C4-2B (cell line): ENCODE measurements at regions not wholly inside any gene's neighbourhood (a gene's known extent, or its start where the extent isn't known, plus 50 kb on each side); places are given as distances from the start of the nearest gene placed in this dataset.

ENCODE experiments used
- H3K27ac ChIP-seq: fragments of 450-650 bp; 2 replicates; pipeline ENCODE4 v1.5.1; 2017
- CTCF ChIP-seq: fragments of 450-650 bp; conservative IDR thresholded peaks from 2 replicates; pipeline ENCODE4 v1.5.1; 2017; ENCODE audit warnings: mild to moderate bottlenecking
- ZFX ChIP-seq: fragments of 450-650 bp; IDR thresholded peaks from 2 replicates; pipeline ENCODE4 v1.6.1; 2017

- H3K27ac ChIP-seq: no peak overlapping the region
- TF ChIP-seq CTCF: no peak
- no peak for TF ChIP-seq ZFX
Measured at GRCh38 chrX:84715315-84715714, 213.1 kb upstream of the HDX start.

GRCh38 chrX:84717343-84717742 lies 215.1 kb upstream of the HDX start:
- no peak overlapping the region for H3K27ac ChIP-seq
- TF ChIP-seq ZFX: no peak
- no peak for TF ChIP-seq CTCF

GRCh38 chrX:84721416-84721815 lies 219.2 kb upstream of the HDX start:
- TF ChIP-seq ZFX (no peak), CTCF (no peak)
- H3K27ac ChIP-seq: no peak overlapping the region

GRCh38 chrX:84724576-84724975 lies 222.3 kb upstream of the HDX start:
- TF ChIP-seq CTCF (no peak), ZFX (no peak)

GRCh38 chrX:84729408-84729807 lies 227.2 kb upstream of the HDX start:
- H3K27ac ChIP-seq: no peak overlapping the region
- no peak for TF ChIP-seq ZFX
- TF ChIP-seq CTCF: no peak

More at GRCh38 chrX:84724576-84724975, 222.3 kb upstream of the HDX start:
- no peak overlapping the region for H3K27ac ChIP-seq

- TF ChIP-seq CTCF (peak; percentile 84), ZFX (no peak)
Measured at GRCh38 chrX:84729809-84730208, 227.6 kb upstream of the HDX start.

GRCh38 chrX:84735025-84735424 lies 232.8 kb upstream of the HDX start:
- TF ChIP-seq CTCF: no peak
- TF ChIP-seq ZFX: no peak
- H3K27ac ChIP-seq: no peak overlapping the region

More at GRCh38 chrX:84729809-84730208, 227.6 kb upstream of the HDX start:
- no peak overlapping the region for H3K27ac ChIP-seq
